SKM-1 (cell line): ENCODE measurements at regions not wholly inside any gene's neighbourhood (a gene's known extent, or its start where the extent isn't known, plus 50 kb on each side); places are given as distances from the start of the nearest gene placed in this dataset.

Source experiments
- DNase-seq: peaks from one replicate; lab custom pipeline; 2025; ENCODE audit not compliant: unreplicated experiment; lab: John Stamatoyannopoulos, UW

- DNase-seq, result no peak
Observed at GRCh38 chr2:59627599-59627998, 925.9 kb downstream of the BCL11A start.

- DNase-seq, result no peak
Observed at GRCh38 chr2:59622599-59623308, 930.7 kb downstream of the BCL11A start.

DNA sequence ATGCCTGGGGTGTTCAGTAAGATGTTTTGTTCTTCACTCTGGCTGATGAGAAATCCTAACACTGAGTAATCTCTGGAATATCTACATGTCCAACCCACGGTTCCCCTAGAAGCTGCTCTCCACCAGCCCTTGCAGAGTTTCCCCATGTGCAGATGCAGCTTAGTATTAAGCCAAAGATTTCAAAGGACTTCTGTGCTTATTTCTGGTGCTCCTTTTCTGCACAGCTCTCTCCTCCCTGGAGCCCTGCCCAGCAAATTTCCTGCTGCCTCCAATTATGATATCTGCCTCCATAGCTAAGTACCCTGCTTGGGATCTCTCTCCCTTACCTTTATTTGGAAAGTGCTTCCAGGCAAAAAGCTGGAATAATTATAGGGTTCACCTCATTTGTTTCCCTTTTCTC, 949.3 kb downstream of the BCL11A start:
- no peak for DNase-seq

DNA sequence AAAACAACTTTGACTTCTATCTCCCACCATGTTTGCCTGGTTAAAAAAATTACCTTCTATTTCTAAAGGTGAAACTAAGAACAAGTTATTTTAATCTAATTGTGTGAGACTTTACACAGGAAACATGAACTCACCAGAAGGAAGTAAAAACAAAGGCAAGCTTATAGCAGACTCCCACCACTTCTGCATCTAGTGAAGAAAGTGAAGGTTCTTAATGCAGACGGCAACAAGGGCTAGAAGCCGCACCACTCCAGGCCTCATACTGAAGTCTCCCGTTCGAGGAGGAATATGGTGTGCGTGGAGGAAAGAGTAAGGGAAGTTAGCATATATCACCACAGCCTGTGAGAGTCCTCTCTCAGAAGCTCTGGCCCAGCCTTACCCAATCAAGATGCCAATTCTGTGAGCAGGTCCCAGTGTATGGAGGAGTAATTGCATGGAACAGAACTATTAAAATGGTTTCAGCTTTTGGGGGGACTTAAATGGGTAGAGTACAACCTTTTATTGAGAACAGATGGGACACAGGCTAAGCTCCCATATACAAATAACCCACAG, 958.7 kb downstream of the BCL11A start:
- DNase-seq, result no peak

DNA sequence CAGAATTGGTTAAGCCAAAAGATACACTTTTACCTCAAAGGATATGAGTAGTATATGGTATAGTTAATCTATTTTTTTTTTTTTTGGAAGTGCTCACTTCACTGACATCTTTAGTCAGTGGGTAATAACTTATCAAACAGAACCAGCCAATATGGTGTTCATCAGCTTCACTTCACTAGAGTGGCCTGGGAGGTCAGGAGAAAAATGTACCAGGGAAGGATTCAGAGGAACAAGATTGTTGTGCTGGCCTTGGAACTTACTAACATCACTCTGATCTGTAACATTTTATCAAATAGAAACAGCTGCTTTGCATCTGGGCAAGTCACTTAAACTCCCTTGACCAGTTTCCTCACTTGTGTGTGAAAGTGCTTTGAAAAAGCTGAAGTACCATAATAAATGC, 962.7 kb downstream of the BCL11A start:
- DNase-seq, result no peak

DNA sequence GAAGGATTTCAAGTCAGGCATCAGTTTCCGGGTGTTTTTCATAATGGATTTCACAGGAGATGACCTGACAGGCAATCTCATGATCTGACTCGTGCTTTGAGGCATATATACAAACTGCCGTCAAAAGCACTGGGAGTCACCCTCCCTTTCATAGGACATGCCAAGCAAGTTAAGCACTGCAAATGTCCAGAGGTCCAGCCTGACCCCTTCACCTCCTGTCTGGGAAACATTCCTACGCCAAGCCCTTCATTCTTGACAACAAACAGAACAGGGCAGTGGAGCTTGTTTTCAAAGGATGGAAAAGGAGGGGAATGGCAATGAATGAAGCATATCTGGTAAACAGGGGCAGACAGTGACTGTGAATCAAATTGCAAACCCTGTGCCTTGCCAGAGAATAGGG, 963.6 kb downstream of the BCL11A start:
- DNase-seq, result no peak

DNA sequence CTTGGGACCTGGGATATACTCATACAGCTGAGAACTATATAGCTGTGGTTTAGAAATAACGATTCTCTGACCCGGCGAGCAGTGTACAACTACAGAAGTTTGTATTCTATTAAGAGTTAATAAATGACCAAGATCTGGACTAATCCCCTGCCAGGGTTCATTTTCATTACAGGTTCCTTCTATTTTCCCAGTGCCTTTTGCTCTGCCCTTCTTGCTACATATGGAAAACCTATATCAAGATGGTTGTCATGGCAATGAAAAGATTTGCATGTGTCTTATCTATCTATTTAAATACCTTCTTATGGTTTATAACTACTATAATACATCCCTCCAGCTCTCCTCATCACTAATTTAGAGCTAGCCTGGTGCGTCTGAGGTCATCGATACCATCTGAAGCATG, 965.2 kb downstream of the BCL11A start:
- no peak for DNase-seq

DNA sequence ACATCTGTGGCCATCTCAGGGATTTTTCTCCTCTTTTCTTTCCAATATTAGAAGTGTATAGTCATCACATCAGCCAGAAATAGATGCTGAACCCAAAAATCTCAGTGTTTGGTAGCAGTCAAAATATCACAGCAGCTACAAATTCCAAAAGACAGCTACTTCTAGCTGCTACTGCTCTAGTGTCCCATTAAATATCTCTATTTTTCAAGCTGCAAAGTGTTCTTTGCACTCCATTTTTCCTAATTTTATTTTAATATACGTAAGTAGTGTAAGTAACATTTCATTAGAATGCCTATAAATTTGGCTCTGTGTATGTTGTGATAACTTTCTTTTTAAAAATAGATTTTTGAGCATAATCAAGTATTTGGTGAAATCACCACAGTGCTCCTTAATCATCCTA, 967.3 kb downstream of the BCL11A start:
- no peak for DNase-seq

GRCh38 chr2:59585655-59586054, 967.8 kb downstream of the BCL11A start:
- DNase-seq, result no peak

DNA sequence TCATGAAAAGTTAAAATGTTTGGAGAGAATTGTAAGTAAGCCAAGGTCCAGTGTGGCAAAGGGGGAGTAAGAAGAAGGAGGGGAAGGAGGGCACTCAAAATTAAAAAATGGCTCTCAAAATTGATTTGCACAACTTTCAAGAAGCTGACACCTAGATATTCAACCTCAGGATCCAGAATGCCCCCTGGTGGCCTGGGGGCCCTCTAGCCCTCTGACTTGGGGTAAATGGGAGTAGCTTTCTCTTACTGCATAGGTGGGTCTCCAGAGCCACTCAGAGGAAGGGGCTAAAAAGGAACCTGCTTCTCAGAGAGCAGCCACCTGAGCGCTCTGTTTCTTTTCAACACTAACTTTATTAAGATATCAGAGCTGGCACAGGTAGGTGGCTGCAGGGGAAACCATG, 968.5 kb downstream of the BCL11A start:
- DNase-seq, result no peak

DNA sequence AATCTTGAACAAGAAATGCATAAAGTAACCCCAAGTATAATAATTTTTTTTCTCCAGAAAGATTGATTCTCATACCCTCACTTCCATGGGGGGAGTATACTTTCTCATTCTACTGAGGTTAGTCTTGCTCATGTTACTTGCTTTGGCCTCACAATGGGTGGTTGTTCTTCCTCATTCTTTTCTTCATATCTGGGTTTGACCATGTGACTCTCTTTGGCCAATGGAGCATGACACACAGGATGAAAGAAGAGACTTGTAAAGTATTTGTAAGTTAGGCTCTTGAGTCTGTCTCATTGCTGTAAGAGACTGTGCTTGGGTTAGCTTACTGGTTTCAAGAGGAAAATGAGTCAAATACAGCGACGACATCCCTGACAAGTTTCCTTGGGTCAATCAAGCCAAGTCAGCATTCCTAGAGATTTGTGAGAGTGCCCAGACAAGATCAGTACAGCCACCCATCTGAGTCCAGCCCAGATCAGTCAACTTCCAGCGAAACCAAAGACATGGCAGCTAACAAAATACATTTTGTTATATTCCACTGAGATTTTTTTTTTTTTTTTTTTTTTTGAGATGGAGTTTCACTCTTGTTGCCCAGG, 970.2 kb downstream of the BCL11A start:
- no peak for DNase-seq

DNA sequence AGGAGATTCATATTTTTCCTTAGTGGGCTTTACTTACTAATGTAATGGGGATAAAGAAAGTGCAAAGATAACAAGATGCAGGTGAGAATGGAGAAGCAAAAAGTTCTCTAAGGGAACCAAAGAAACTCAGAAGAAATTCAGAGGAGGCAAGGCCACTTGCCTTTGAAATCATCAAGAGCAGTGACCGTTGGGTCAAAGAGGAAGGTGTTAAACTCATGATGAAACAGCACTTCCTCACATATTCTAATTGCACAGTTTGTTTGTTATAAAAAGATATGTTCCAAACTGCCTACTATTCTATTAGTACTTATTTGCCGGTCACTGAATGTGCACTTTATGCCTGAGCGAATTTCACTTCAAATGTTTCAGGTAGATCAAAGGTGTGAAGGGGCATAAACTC, 975.1 kb downstream of the BCL11A start:
- DNase-seq, result no peak

DNA sequence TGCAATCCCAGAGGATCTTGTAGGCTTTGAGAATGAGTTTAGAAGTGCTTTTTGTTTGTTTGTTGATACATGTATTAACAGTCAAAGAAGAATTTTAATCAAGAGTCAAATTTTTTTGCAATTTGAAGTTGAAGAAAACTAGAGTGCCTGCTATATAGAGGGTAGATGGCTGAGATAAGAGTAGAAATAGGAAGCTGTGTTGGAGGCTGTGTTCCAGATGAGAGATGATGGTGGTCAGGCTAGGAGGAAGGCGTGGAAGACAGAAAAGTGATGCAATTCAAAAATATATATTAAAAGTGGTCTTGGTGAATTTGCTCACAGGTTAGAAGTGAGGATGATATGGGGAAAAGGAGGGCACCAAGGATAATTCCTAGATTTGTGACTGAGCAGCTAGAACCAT, 978.3 kb downstream of the BCL11A start:
- DNase-seq, result no peak

- no peak for DNase-seq
Observed at GRCh38 chr2:59572227-59572626, 981.2 kb downstream of the BCL11A start.

GRCh38 chr2:59570818-59571217, 982.6 kb downstream of the BCL11A start:
- no peak for DNase-seq

DNA sequence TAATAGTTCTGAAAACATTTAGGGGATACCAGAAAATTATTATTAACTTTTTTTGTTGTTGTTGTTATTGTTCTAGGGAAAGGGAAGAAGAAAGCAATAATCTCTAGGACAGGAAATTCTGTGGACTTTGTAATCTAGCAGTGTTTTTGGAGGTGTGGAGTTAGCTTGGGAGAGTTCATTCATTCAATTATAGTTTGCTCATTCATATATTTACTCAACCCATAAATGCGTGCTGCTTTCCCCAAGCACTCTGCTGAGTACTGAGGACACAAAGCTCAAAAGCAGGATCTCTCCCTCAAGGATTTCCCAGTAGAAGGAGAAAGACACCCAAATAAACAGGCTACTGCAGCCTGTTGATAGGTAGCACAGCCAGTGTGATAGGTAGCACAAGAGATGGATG, 984.3 kb downstream of the BCL11A start:
- DNase-seq, result no peak

GRCh38 chr2:59568461-59568860, 985.0 kb downstream of the BCL11A start:
- no peak for DNase-seq

- no peak for DNase-seq
Observed at GRCh38 chr2:59567151-59567550, 986.3 kb downstream of the BCL11A start.

DNA sequence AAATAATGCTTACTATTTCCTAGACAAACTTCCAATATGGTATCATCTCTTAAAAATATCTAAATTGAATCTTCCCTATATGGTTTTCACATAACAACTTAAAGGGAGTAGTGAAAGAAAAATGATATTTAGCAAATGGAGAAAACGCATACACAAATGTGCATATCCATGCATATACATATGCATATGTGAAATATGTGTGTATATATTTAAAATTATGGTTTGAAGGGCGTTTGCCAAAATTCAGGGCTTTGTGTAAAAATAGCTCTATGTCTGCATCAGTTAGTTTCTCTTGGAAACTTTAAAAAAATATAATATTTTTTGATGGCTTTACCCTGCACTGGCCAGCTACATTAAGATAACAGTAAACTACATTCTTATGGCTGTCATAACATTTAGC, 986.7 kb downstream of the BCL11A start:
- DNase-seq, result no peak

DNA sequence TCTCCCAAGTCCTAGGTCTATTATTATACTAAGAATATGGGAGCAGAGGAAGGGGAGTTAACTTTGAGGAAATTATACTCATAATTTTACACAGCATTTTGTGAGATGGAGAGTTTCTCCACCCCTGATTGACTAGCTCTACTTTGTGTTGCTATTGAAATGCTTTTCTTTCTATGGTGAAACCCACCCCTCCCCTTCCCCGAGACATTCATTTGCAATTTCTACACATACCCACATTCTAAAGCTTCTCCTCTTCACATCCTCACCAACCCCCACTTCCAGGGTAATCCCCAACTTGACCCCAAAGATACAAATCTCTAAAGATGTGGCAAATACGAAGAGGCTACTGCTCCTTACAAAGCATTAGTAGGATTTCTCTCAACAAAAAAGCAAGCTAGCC, 992.2 kb downstream of the BCL11A start:
- DNase-seq, result no peak

DNA sequence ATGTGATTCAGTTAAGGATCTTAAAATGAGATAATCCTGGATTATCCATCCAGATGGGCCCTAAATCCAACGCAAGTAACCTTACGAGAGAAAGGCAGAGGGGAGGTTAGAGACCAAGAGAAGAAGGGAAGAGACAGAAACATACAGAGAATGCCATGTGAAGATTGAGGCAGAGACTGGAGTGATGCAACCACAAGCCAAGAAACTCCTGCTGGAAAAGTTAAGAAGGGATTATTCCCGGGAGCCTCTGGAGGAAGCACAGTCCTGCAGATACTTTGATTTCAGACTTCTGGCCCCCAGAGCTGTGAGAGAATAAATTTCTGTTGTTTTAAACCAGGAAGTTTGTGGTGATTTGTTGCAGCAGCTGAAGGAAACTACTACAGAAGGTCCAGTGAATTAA, 992.7 kb downstream of the BCL11A start:
- DNase-seq, result no peak

DNA sequence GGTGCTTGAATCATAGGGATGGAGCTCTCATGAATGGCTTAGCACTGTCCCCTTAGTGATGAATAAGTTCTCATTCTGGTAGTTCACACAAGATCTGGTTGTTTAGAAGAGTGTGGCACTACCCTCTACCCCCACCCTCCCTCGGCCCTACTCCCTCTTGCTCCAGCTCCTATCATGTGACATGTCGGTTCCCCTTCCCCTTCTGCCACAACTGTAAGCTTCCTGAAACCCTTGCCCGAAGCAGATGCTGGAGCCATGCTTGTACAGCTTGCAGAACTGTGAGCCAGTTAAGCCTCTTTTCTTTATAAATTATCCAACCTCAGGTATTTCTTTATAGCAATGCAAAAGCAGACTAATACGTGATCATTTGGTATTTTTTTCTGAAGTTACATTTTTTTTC, 1012.6 kb downstream of the BCL11A start:
- no peak for DNase-seq

DNA sequence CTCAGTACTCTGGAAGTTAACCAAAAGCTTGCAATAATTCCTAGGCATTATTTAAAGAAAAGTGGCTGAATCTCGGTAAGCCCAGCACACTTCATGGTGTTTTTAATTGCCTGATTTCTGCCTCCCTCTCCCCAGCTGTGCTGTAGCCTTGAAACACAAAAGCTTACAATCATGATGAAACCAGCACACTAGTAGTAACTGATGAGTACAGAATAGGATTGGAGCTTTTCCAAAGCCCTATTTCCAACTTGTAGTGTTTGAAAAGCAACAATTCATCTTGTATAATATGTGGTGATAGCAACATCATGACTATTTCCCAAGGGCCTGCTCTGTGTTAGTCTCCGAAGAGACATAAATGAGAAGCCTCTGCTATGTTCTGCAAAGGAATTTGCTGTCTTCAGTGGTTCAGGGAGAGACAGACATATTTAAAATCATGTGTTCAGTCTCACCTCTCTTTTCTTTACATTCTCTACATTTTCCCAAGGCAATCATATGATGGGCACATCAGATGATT, 1015.0 kb downstream of the BCL11A start:
- DNase-seq, result no peak
